B cell (primary cell): ENCODE measurements at regions not wholly inside any gene's neighbourhood (a gene's known extent, or its start where the extent isn't known, plus 50 kb on each side); places are given as distances from the start of the nearest gene placed in this dataset.

ENCODE experiments used
- ATAC-seq: fragments of 200-7000 bp; cut with Tn5 transposase; one replicate; pipeline ENCODE4 v1.10.0; 2021; ENCODE audit warnings: low read depth, mild to moderate bottlenecking, moderate number of reproducible peaks, moderate library complexity
- CTCF ChIA-PET: fragments of 350-600 bp; sonication (Branson Sonifier 250); formaldehyde crosslinking; loops from one replicate; lab custom pipeline; 2021; ENCODE audit warnings: antibody characterized with exemption, inconsistent platforms; lab: Charles Lee
- POLR2A ChIA-PET: fragments of 350-600 bp; sonication (Branson Sonifier 250); formaldehyde crosslinking; loops from one replicate; lab custom pipeline; 2021; ENCODE audit warnings: antibody characterized with exemption; lab: Charles Lee
- DNase-seq: peaks from one replicate; pipeline ENCODE4 v3.0.0; 2013
- H2AFZ ChIP-seq: 2 replicates; pipeline ENCODE4 v1.6.1; 2012; ENCODE audit warnings: mild to moderate bottlenecking, low read depth, low read length; ENCODE audit not compliant: insufficient read depth, poor library complexity, severe bottlenecking
- H3K27ac ChIP-seq, 2 donors: 1 replicate in 1 of 2; 2 replicates in 1 of 2; pipeline ENCODE4 v1.5.1; 2012 to 2013; ENCODE audit warnings: low read length in 2 of 2, mild to moderate bottlenecking in 2 of 2, moderate library complexity in 1 of 2
- H3K27me3 ChIP-seq, 4 experiments: fragments of 200-600 bp in 1 of 4; sonication (generic) in 1 of 4; replicated peaks in 1 of 4; 1 replicate in 2 of 4; 2 replicates in 2 of 4; pipeline versions ENCODE4 v1.6.1 to v1.7.0; 2013 to 2016; ENCODE audit warnings: low read length in 3 of 4, mild to moderate bottlenecking in 2 of 4, mixed read lengths in 1 of 4, moderate library complexity in 1 of 4; ENCODE audit not compliant: insufficient read depth in 4 of 4, control insufficient read depth in 3 of 4; ENCODE audit errors: control extremely low read depth in 1 of 4
- H3K36me3 ChIP-seq, 2 experiments: replicated peaks in 1 of 2; 1 replicate in 1 of 2; 2 replicates in 1 of 2; pipeline versions ENCODE4 v1.6.1 to v1.7.1; 2013; ENCODE audit warnings: low read length in 1 of 2; ENCODE audit not compliant: insufficient read depth in 2 of 2, control insufficient read depth in 1 of 2; ENCODE audit errors: control extremely low read depth in 1 of 2, extremely low read depth in 1 of 2
- H3K4me1 ChIP-seq, 2 donors: fragments of 200-600 bp in 1 of 2; sonication (generic) in 1 of 2; 1 replicate in 1 of 2; 2 replicates in 1 of 2; pipeline versions ENCODE4 v1.5.1 to v1.6.1; 2013 to 2017; ENCODE audit warnings: low read length in 2 of 2; ENCODE audit not compliant: control insufficient read depth in 2 of 2, insufficient read depth in 2 of 2
- H3K4me2 ChIP-seq: replicated peaks from 2 replicates; pipeline ENCODE3; 2012; ENCODE audit warnings: mild to moderate bottlenecking, low read depth, low read length; ENCODE audit not compliant: poor library complexity, severe bottlenecking
- H3K4me3 ChIP-seq, 5 experiments: fragments of 200-600 bp in 1 of 5; sonication (generic) in 1 of 5; 1 replicate in 3 of 5; 2 replicates in 2 of 5; pipeline versions ENCODE4 v1.5.1 to v1.7.0; 2011 to 2016; ENCODE audit warnings: low read length in 4 of 5, mild to moderate bottlenecking in 4 of 5, low read depth in 2 of 5, control low read depth in 1 of 5, moderate library complexity in 1 of 5; ENCODE audit not compliant: insufficient read depth in 1 of 5; ENCODE audit errors: control extremely low read depth in 1 of 5, extremely low read depth in 1 of 5
- H3K79me2 ChIP-seq: fragments of 200-600 bp; sonication (generic); one replicate; pipeline ENCODE4 v1.6.0; 2016; ENCODE audit warnings: low read length; ENCODE audit not compliant: control insufficient read depth, insufficient read depth
- H3K9ac ChIP-seq: fragments of 200-600 bp; sonication (generic); 2 replicates; pipeline ENCODE4 v1.6.1; 2017; ENCODE audit warnings: mild to moderate bottlenecking, low read length, moderate library complexity
- H3K9me3 ChIP-seq, 3 donors: one replicate each; pipeline versions ENCODE4 v1.6.1 to v1.7.1; 2013; ENCODE audit warnings: low read length in 2 of 3; ENCODE audit not compliant: control insufficient read depth in 2 of 3, insufficient read depth in 1 of 3; ENCODE audit errors: control extremely low read depth in 1 of 3
- H4K20me1 ChIP-seq: 2 replicates; pipeline ENCODE4 v1.6.0; 2012; ENCODE audit warnings: mild to moderate bottlenecking, low read length; ENCODE audit not compliant: insufficient read depth, control insufficient read depth, poor library complexity, severe bottlenecking
- H3K27ac Mint-ChIP-seq: one replicate; pipeline ENCODE4 v1.8.0; 2021; ENCODE audit warnings: mixed read lengths
- H3K27me3 Mint-ChIP-seq: one replicate; pipeline ENCODE4 v1.8.0; 2021; ENCODE audit warnings: mixed read lengths
- H3K4me1 Mint-ChIP-seq: one replicate; pipeline ENCODE4 v1.8.0; 2021; ENCODE audit warnings: mixed read lengths
- H3K4me3 Mint-ChIP-seq: one replicate; pipeline ENCODE4 v1.8.0; 2021; ENCODE audit warnings: mixed read lengths
- H3K9me3 Mint-ChIP-seq: one replicate; pipeline ENCODE4 v1.8.0; 2022; ENCODE audit warnings: mixed read lengths; ENCODE audit not compliant: insufficient read depth
- EZH2 ChIP-seq: IDR thresholded peaks from 2 replicates; pipeline ENCODE4 v1.6.1; 2012; ENCODE audit warnings: borderline replicate concordance, low read depth, mild to moderate bottlenecking, moderate library complexity, low read length; ENCODE audit not compliant: insufficient read depth, poor library complexity, severe bottlenecking
- WGBS: methylation state at CpG from one replicate; pipeline ENCODE4 v1.1.5; 2013; ENCODE audit warnings: missing lambda C conversion rate; ENCODE audit not compliant: insufficient coverage; 5-methylcytosine and 5-hydroxymethylcytosine counted together
- intact Hi-C: fragments of 100-400 bp; cut with micrococcal nuclease; formaldehyde crosslinking; loops from one replicate; pipeline ENCODE4 v1.10.0; 2022
- TF ChIP-seq, protein P1 (sequence below): fragments of 200-600 bp; IDR thresholded peaks from one replicate; pipeline ENCODE4 v1.8.0; 2022; ENCODE audit warnings: antibody characterized with exemption, mild to moderate bottlenecking

DNA sequence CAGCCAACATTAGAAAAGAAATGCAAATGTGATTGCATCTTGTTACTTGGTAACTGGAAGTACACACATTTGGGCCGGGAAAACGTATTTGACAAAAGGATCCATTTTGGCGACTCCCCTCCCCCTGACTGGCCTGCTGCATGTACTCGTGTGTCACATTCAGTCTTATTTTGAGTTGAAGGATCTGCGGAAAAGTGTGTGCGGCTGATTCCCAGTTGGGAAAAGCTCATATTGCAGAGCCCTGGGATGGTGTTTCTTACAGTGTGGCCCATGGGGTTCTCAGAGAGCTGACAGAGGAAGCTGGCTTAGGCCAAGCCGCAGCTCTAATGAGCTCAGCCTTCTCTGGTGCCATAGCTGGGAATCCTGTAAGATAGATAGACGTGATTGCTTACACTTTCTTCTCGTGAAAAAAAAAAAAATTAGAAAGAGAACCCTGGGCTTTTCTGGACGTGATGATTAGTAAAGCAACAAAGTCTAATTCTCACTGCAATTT lies 170.3 kb upstream of the ARGLU1 start:
- DNase-seq (no peak), ATAC-seq (no peak)
- Histone ChIP-seq H3K4me1 (no peaks in the 10 kb centered on the region), H2AFZ (no peak overlapping the region), H3K4me3 (no peak overlapping the region), H3K27ac (no peak overlapping the region), H3K9me3 (no peaks in the 10 kb centered on the region), H3K4me2 (no peak overlapping the region), H3K36me3 (no peaks in the 10 kb centered on the region), H4K20me1 (no peaks in the 10 kb centered on the region), H3K79me2 (no peaks in the 10 kb centered on the region), H3K27me3 (no peaks in the 10 kb centered on the region), H3K9ac (no peak overlapping the region)
- no peaks in the 10 kb centered on the region for H3K9me3 Mint-ChIP-seq
- TF ChIP-seq, protein P1, sequence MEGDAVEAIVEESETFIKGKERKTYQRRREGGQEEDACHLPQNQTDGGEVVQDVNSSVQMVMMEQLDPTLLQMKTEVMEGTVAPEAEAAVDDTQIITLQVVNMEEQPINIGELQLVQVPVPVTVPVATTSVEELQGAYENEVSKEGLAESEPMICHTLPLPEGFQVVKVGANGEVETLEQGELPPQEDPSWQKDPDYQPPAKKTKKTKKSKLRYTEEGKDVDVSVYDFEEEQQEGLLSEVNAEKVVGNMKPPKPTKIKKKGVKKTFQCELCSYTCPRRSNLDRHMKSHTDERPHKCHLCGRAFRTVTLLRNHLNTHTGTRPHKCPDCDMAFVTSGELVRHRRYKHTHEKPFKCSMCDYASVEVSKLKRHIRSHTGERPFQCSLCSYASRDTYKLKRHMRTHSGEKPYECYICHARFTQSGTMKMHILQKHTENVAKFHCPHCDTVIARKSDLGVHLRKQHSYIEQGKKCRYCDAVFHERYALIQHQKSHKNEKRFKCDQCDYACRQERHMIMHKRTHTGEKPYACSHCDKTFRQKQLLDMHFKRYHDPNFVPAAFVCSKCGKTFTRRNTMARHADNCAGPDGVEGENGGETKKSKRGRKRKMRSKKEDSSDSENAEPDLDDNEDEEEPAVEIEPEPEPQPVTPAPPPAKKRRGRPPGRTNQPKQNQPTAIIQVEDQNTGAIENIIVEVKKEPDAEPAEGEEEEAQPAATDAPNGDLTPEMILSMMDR: no peak
- no peak for TF ChIP-seq EZH2
- no peaks in the 10 kb centered on the region for H3K4me1 Mint-ChIP-seq
- CTCF ChIA-PET: no interaction called here
- no peak overlapping the region for H3K27ac Mint-ChIP-seq
- intact Hi-C loops: no loop called here
- WGBS: 94% methylated on average over 6 of the region's 10 CpGs
- H3K27me3 Mint-ChIP-seq: no peaks in the 10 kb centered on the region
- H3K4me3 Mint-ChIP-seq: no peak overlapping the region
- POLR2A ChIA-PET: no interaction called here

DNA sequence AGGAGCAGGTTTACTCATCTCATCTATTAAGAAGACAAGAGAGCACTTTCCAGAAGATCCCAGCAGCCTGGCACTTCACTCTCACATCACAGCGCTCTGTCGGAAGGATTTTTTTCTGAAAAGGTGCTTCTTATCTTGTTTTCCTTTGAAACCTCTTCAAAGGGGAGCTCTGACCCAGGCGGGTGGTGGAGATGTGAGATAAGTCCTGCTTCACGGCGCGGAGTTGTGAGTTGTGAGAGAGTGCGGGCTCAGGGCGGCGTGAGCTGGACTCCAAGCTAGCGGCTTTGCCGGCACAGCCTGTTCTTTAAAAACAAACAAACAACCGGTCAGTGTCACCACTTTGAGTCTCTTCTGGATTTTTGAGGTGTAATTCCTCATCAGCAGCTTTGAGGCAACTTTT lies 169.0 kb upstream of the ARGLU1 start:
- DNase-seq (no peak), ATAC-seq (no peak)
- H3K4me2 ChIP-seq: no peak overlapping the region
- no peaks in the 10 kb centered on the region for H3K79me2 ChIP-seq
- no peaks in the 10 kb centered on the region for H4K20me1 ChIP-seq
- WGBS: 94% methylated on average over 9 of the region's 12 CpGs
- H3K27me3 Mint-ChIP-seq: peaks cover 4% of the 10 kb centered on the region
- ChIA-PET CTCF (no interaction called here), POLR2A (no interaction called here)
- intact Hi-C loops: no loop called here
- no peaks in the 10 kb centered on the region for H3K4me1 ChIP-seq
- H3K9me3 Mint-ChIP-seq: no peaks in the 10 kb centered on the region
- H3K9ac ChIP-seq: no peak overlapping the region
- TF ChIP-seq, protein P1: no peak
- no peak for TF ChIP-seq EZH2
- no peak overlapping the region for H3K27ac ChIP-seq
- no peaks in the 10 kb centered on the region for H3K36me3 ChIP-seq
- no peak overlapping the region for H3K4me3 ChIP-seq
- H3K4me1 Mint-ChIP-seq: no peaks in the 10 kb centered on the region
- H3K9me3 ChIP-seq: no peaks in the 10 kb centered on the region
- H2AFZ ChIP-seq: no peak overlapping the region
- no peaks in the 10 kb centered on the region for H3K27me3 ChIP-seq
- no peak overlapping the region for H3K27ac Mint-ChIP-seq
- H3K4me3 Mint-ChIP-seq: no peak overlapping the region
